RWPE2 (cell line): ENCODE measurements at regions not wholly inside any gene's neighbourhood (a gene's known extent, or its start where the extent isn't known, plus 50 kb on each side); places are given as distances from the start of the nearest gene placed in this dataset.

ENCODE experiments used
- ATAC-seq: fragments of 200-7000 bp; cut with Tn5 transposase; 3 replicates; pipeline ENCODE4 v1.9.1; 2021; ENCODE audit warnings: low read depth
- DNase-seq: peaks from one replicate; pipeline ENCODE4 v3.0.0-alpha.2; 2020; ENCODE audit warnings: low spot score
- H3K27ac ChIP-seq: fragments of 450-650 bp; 2 replicates; pipeline ENCODE4 v1.5.1; 2017; ENCODE audit warnings: mild to moderate bottlenecking; ENCODE audit not compliant: poor library complexity, severe bottlenecking
- H3K27me3 ChIP-seq: fragments of 250-450 bp; sonication (Bioruptor Pico); 2 replicates; pipeline ENCODE4 v1.5.1; 2021; ENCODE audit warnings: mild to moderate bottlenecking, moderate library complexity; ENCODE audit not compliant: insufficient read depth, poor library complexity, severe bottlenecking
- H3K36me3 ChIP-seq: fragments of 250-450 bp; sonication (Bioruptor Pico); 2 replicates; pipeline ENCODE4 v1.5.1; 2020; ENCODE audit warnings: low read depth, mild to moderate bottlenecking, moderate library complexity
- H3K4me1 ChIP-seq: fragments of 250-450 bp; sonication (Bioruptor Pico); 2 replicates; pipeline ENCODE4 v1.5.1; 2021; ENCODE audit warnings: mild to moderate bottlenecking, moderate library complexity; ENCODE audit not compliant: insufficient read depth, poor library complexity, severe bottlenecking
- H3K4me3 ChIP-seq: fragments of 250-450 bp; sonication (Bioruptor Pico); 2 replicates; pipeline ENCODE4 v1.5.1; 2021; ENCODE audit warnings: mild to moderate bottlenecking, moderate library complexity; ENCODE audit not compliant: severe bottlenecking
- H3K9me3 ChIP-seq: fragments of 250-450 bp; sonication (Bioruptor Pico); 2 replicates; pipeline ENCODE4 v1.5.1; 2021; ENCODE audit warnings: mild to moderate bottlenecking, moderate library complexity; ENCODE audit not compliant: severe bottlenecking
- TF ChIP-seq, protein P1 (sequence below): fragments of 450-650 bp; IDR thresholded peaks from one replicate; pipeline ENCODE4 v1.5.1; 2017; ENCODE audit warnings: mild to moderate bottlenecking, moderate library complexity; ENCODE audit not compliant: poor library complexity, severe bottlenecking

DNA sequence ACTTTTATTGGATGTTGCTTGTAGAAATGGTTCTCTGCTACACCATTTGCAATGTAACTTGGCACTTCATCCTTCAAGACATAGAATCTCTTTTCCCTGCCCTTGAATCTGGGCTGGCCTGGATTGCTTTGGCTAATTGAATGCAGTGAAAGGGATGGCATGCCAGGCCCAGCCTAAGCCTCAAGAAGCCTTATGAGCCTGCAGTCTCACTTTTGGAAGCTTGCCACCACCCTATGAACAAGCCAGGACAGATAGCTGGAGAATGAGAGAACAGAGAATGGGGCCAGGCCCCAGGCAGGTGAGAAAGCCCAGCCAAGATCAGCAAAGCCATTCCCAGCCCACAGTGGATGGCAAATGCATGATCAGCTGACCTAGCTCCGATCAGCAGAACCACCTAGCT is 117.0 kb upstream of the ADRA1D start:
- no peaks in the 10 kb centered on the region for H3K4me1 ChIP-seq
- TF ChIP-seq, protein P1, sequence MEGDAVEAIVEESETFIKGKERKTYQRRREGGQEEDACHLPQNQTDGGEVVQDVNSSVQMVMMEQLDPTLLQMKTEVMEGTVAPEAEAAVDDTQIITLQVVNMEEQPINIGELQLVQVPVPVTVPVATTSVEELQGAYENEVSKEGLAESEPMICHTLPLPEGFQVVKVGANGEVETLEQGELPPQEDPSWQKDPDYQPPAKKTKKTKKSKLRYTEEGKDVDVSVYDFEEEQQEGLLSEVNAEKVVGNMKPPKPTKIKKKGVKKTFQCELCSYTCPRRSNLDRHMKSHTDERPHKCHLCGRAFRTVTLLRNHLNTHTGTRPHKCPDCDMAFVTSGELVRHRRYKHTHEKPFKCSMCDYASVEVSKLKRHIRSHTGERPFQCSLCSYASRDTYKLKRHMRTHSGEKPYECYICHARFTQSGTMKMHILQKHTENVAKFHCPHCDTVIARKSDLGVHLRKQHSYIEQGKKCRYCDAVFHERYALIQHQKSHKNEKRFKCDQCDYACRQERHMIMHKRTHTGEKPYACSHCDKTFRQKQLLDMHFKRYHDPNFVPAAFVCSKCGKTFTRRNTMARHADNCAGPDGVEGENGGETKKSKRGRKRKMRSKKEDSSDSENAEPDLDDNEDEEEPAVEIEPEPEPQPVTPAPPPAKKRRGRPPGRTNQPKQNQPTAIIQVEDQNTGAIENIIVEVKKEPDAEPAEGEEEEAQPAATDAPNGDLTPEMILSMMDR: no peak
- no peak for DNase-seq
- H3K36me3 ChIP-seq: no peaks in the 10 kb centered on the region
- H3K9me3 ChIP-seq: no peaks in the 10 kb centered on the region
- no peaks in the 10 kb centered on the region for H3K27me3 ChIP-seq
- no peak overlapping the region for H3K27ac ChIP-seq
- ATAC-seq: peak; percentile 40; the same call in 1 of the 3 replicates
- H3K4me3 ChIP-seq: no peak overlapping the region

DNA sequence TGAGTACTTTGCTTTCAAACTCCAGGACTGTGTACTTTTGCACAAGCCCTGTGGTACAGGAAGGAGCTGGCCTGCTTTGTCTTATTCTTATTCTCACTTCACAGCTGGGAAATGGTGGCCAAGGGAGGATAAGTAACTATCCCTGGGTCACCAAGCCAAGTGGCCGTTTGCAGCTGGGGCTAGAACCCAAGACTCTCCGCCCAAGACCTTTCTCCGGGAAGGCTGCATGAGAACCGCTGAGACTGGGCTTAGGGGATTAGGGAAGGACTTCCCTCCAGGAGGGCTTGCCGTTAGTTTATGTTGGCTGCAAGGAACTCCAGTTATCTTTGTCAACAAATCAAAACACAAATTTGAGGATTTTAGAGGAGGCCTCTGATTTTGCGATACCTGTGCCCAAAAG is 109.5 kb upstream of the ADRA1D start:
- H3K27ac ChIP-seq: no peak overlapping the region
- no peaks in the 10 kb centered on the region for H3K9me3 ChIP-seq
- ATAC-seq: no peak
- no peaks in the 10 kb centered on the region for H3K27me3 ChIP-seq
- H3K4me1 ChIP-seq: no peaks in the 10 kb centered on the region
- no peak overlapping the region for H3K4me3 ChIP-seq
- no peak for DNase-seq
- H3K36me3 ChIP-seq: no peaks in the 10 kb centered on the region
- TF ChIP-seq, protein P1: no peak

DNA sequence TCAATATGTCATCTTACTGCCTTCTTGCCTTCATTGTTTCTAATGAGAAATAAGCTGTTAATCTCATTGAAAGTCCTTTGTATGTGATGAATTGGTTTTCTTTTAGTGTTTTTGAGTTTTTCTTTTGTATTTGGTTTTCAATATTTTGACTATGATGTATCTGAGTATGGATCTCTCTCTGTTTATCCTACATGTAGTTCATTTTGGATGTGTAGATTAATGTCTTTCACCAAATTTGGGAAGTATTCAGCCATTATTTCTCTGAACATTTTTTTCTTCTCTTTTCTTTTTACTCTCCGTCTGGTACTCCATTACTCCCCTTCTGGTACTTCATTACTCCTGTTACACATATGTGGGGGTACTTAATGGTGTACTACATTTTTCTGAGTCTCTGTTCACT is 103.3 kb upstream of the ADRA1D start:
- Histone ChIP-seq H3K9me3 (no peaks in the 10 kb centered on the region), H3K27ac (no peak overlapping the region), H3K27me3 (no peaks in the 10 kb centered on the region), H3K4me1 (no peaks in the 10 kb centered on the region), H3K4me3 (no peak overlapping the region), H3K36me3 (no peaks in the 10 kb centered on the region)
- DNase-seq: no peak
- TF ChIP-seq, protein P1: no peak
- ATAC-seq: no peak

DNA sequence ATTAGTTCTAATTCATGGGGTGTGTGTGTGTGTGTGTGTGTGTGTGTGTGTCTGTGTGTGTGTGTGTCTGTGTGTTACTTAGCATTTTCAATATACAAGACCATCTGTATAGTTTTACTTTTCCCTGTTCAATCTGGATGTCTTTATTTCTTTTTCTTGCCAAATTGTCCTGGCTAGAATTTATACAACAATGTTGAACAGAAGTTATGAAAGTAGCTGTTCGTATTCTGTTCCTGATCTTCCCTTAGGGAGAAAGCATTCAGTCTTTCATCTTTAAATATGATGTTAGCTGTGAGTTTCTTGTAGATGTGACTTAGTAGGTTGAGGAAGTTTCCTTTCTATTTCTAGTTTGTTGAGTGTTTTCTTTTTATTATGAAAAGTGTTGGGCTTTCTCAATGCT is 101.0 kb upstream of the ADRA1D start:
- H3K4me1 ChIP-seq: no peaks in the 10 kb centered on the region
- ATAC-seq (no peak), DNase-seq (no peak)
- no peak overlapping the region for H3K4me3 ChIP-seq
- H3K27ac ChIP-seq: no peak overlapping the region
- no peaks in the 10 kb centered on the region for H3K27me3 ChIP-seq
- no peaks in the 10 kb centered on the region for H3K9me3 ChIP-seq
- no peaks in the 10 kb centered on the region for H3K36me3 ChIP-seq
- TF ChIP-seq, protein P1: no peak

DNA sequence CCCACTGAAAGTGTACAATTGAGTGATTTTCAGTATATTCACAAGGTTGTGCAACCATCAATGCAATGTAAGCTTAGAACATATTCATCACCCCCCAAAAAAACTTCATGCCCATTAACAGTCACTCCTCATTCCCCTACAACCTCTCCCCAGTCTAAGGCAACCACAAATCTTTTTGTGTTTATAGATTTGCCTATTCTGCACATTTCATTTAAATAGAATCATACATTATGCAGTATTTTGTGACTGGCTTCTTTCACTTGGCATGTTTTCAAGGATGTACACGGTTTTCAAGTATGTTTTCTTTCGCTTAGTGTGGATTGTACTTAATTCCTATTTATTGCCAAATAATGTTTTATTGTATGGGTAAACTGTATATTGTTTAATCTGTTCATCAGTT is 95.6 kb upstream of the ADRA1D start:
- no peak for ATAC-seq
- Histone ChIP-seq H3K4me3 (no peak overlapping the region), H3K27ac (no peak overlapping the region), H3K27me3 (no peaks in the 10 kb centered on the region), H3K4me1 (peaks cover 4% of the 10 kb centered on the region), H3K9me3 (no peaks in the 10 kb centered on the region), H3K36me3 (no peaks in the 10 kb centered on the region)
- TF ChIP-seq, protein P1: no peak
- DNase-seq: no peak
